ENCODE measurements at regions not wholly inside any gene's neighbourhood (a gene's known extent, or its start where the extent isn't known, plus 50 kb on each side); places are given as distances from the start of the nearest gene placed in this dataset.

DNA sequence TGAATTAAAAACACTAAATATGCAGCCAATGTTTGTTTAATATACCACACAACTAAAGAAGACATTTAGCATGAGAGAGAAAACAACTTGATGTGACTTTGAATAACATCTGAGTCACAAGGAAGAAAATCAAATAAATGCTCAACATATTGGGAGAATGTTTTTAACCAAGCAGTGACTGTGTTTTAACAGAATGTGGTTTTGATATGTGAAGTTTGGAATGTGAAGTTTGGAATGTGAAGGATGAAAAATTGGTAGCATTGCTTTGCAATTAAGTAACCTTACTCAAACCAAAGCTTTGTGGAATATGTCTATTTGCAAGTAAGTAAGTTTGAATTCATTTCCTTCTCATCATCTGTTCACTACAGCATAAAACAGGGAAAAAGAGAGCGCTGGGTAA is 128.2 kb upstream of the DNAJC10 start:
- no peak overlapping the region for H3K4me3 ChIP-seq (replicated peaks; ENCODE audit: low read depth, low read length)
- DNase-seq (ENCODE audit: low read depth), result peak; percentile 84
- TF ChIP-seq CTCF (IDR thresholded peaks at IDR 0.05; ENCODE audit: low read length, missing control alignments), result no peak

GRCh38 chr2:182589121-182589520 is 126.9 kb upstream of the DNAJC10 start:
- no peak for TF ChIP-seq CTCF (IDR thresholded peaks at IDR 0.05; ENCODE audit: low read length, missing control alignments)

DNA sequence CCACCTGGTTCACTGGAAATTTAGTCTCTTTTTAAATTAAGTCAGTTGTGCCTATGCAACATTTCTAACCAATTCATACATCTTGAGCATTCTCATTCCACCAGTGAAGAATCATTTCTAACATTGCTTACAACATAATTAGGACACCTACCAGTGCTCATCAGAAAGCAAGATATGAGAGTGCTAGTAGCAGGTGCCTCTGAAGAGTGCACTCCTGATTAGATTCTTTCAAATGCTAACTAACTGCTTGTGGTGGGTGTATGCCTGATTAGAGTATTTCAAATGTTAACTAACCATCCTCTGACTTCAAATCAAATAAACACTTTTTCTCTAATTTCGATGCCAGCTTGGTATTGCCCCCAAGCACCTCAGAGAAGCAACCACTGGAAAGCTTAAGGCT is 124.3 kb upstream of the DNAJC10 start:
- DNase-seq (ENCODE audit: low read depth), result no peak
- TF ChIP-seq CTCF (IDR thresholded peaks at IDR 0.05; ENCODE audit: low read length, missing control alignments), result no peak
- no peak overlapping the region for H3K4me3 ChIP-seq (replicated peaks; ENCODE audit: low read depth, low read length)

More at GRCh38 chr2:182589121-182589520, 126.9 kb upstream of the DNAJC10 start:
- DNase-seq (ENCODE audit: low read depth), result no peak
- no peak overlapping the region for H3K4me3 ChIP-seq (replicated peaks; ENCODE audit: low read depth, low read length)

GRCh38 chr2:182592691-182593393 is 123.2 kb upstream of the DNAJC10 start:
- H3K4me3 ChIP-seq (replicated peaks; ENCODE audit: low read depth, low read length), result no peak overlapping the region
- no peak for TF ChIP-seq CTCF (IDR thresholded peaks at IDR 0.05; ENCODE audit: low read length, missing control alignments)

DNA sequence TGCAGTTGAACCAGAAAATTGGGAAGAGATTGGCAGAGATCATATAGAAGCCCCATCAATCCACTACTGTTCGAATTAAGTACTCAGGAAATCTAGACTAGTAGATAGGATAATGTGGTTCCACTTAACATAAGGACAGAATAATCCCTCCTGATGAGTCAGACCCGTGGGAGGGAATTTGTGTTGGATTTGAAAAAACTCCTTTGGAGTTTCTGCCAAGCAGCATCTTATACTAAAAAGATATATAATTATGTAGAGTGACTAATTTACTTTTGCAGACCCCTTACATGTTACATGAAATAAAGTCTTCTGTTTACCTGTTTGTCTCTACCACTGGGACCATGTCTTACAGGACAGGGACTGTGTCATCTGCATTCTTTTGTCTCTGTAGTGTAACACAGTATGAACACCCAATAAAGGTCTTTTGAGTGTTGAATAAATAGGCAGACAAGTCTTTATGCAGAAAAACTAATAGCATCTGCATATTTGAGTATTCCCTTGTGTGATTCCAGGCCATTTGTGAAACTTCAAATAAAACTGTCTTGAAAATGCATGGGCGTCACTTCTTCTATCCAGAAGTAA is 122.6 kb upstream of the DNAJC10 start:
- H3K4me3 ChIP-seq (replicated peaks; ENCODE audit: low read depth, low read length), result no peak overlapping the region
- peak; percentile 81 for DNase-seq (ENCODE audit: low read depth)
- no peak for TF ChIP-seq CTCF (IDR thresholded peaks at IDR 0.05; ENCODE audit: low read length, missing control alignments)

More at GRCh38 chr2:182592691-182593393, 123.2 kb upstream of the DNAJC10 start:
- DNase-seq (ENCODE audit: low read depth), result no peak

GRCh38 chr2:182594286-182594685 is 121.8 kb upstream of the DNAJC10 start:
- TF ChIP-seq CTCF (IDR thresholded peaks at IDR 0.05; ENCODE audit: low read length, missing control alignments), result no peak
- peak; percentile 60 for DNase-seq (ENCODE audit: low read depth)
- H3K4me3 ChIP-seq (replicated peaks; ENCODE audit: low read depth, low read length), result no peak overlapping the region

- DNase-seq (ENCODE audit: low read depth), result no peak
- no peak for TF ChIP-seq CTCF (IDR thresholded peaks at IDR 0.05; ENCODE audit: low read length, missing control alignments)
- no peak overlapping the region for H3K4me3 ChIP-seq (replicated peaks; ENCODE audit: low read depth, low read length)
These were observed 120.4 kb upstream of the DNAJC10 start for GRCh38 chr2:182595650-182596049.

All from fibroblast of pulmonary artery (primary cell).